CD4-positive, alpha-beta memory T cell (primary cell): ENCODE measurements at regions not wholly inside any gene's neighbourhood (a gene's known extent, or its start where the extent isn't known, plus 50 kb on each side); places are given as distances from the start of the nearest gene placed in this dataset.

Source experiments
- CTCF ChIA-PET: fragments of 350-600 bp; sonication (Branson Sonifier 250); formaldehyde crosslinking; loops from one replicate; lab custom pipeline; 2021; ENCODE audit warnings: inconsistent platforms; ENCODE audit not compliant: partially characterized antibody; lab: Charles Lee
- POLR2A ChIA-PET: fragments of 350-600 bp; sonication (Branson Sonifier 250); formaldehyde crosslinking; loops from one replicate; lab custom pipeline; 2021; ENCODE audit not compliant: partially characterized antibody; lab: Charles Lee
- DNase-seq, 5 donors: peaks; one replicate each; pipeline versions ENCODE4 v3.0.0 to v3.0.0-alpha.2; 2020 to 2022; ENCODE audit warnings: mixed read lengths in 1 of 5
- H3K27ac ChIP-seq: one replicate; pipeline ENCODE4 v1.7.0; 2013; ENCODE audit warnings: low read depth, low read length
- H3K27me3 ChIP-seq: 2 replicates; pipeline ENCODE4 v1.7.0; 2013; ENCODE audit warnings: mild to moderate bottlenecking, low read length, moderate library complexity; ENCODE audit not compliant: insufficient read depth
- H3K36me3 ChIP-seq: 2 replicates; pipeline ENCODE4 v1.7.0; 2013; ENCODE audit warnings: mild to moderate bottlenecking, low read length, moderate library complexity; ENCODE audit not compliant: insufficient read depth
- H3K4me1 ChIP-seq: 2 replicates; pipeline ENCODE4 v1.7.0; 2013; ENCODE audit warnings: mild to moderate bottlenecking, low read length, moderate library complexity; ENCODE audit not compliant: insufficient read depth
- H3K4me3 ChIP-seq, 2 donors: one replicate each; pipeline ENCODE4 v1.7.0; 2013; ENCODE audit warnings: low read length in 2 of 2, mild to moderate bottlenecking in 1 of 2
- H3K9me3 ChIP-seq, 2 donors: one replicate each; pipeline ENCODE4 v1.7.0; 2013; ENCODE audit warnings: low read length in 2 of 2, control low read depth in 1 of 2; ENCODE audit not compliant: control insufficient read depth in 1 of 2
- H3K27ac Mint-ChIP-seq, 7 donors: one replicate each; pipeline ENCODE4 v1.8.0; 2020 to 2021; ENCODE audit warnings: mixed read lengths in 7 of 7, mild to moderate bottlenecking in 6 of 7, inconsistent platforms in 3 of 7, moderate library complexity in 3 of 7
- H3K27me3 Mint-ChIP-seq, 2 donors: one replicate each; pipeline ENCODE4 v1.8.0; 2020 to 2021; ENCODE audit warnings: mixed read lengths in 2 of 2
- H3K36me3 Mint-ChIP-seq, 2 donors: one replicate each; pipeline ENCODE4 v1.8.0; 2020 to 2021; ENCODE audit warnings: mixed read lengths in 2 of 2, inconsistent platforms in 1 of 2, mild to moderate bottlenecking in 1 of 2
- H3K4me1 Mint-ChIP-seq, 4 donors: one replicate each; pipeline ENCODE4 v1.8.0; 2020 to 2021; ENCODE audit warnings: mixed read lengths in 4 of 4, mild to moderate bottlenecking in 1 of 4
- H3K4me3 Mint-ChIP-seq, 8 donors: one replicate each; pipeline ENCODE4 v1.8.0; 2020 to 2021; ENCODE audit warnings: mixed read lengths in 8 of 8, mild to moderate bottlenecking in 7 of 8, moderate library complexity in 6 of 8, inconsistent platforms in 3 of 8
- H3K9me3 Mint-ChIP-seq, 8 donors: one replicate each; pipeline ENCODE4 v1.8.0; 2020 to 2021; ENCODE audit warnings: mixed read lengths in 8 of 8, mild to moderate bottlenecking in 5 of 8, inconsistent platforms in 3 of 8, moderate library complexity in 1 of 8
- intact Hi-C: fragments of 100-400 bp; cut with micrococcal nuclease; formaldehyde crosslinking; loops from one replicate; pipeline ENCODE4 v1.15.1; 2023

DNA sequence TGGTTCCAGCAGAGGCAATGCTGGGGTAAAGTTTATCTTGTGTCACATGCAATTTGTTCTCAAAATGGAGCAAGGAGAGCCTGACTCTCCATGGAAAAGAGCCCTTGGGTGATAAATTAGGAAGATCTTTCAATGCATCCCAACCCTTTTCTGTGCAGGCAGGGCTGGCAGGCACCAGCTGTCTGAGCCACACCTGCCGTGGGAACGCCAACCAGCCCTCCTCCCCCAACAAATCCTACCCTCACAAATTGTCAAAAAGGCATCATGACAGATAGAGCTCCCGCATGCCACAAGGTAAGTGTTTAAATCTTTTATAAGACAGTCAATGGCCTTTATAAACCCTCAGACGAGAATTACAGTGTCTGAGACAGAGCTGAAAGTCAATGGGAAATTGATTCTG, 418.5 kb upstream of the CDH5 start:
- H3K4me3 Mint-ChIP-seq = peak overlapping the region in 1 of 8 donors; percentile 23
- no peaks in the 10 kb centered on the region for H3K27me3 Mint-ChIP-seq
- no peak for DNase-seq
- H3K36me3 Mint-ChIP-seq = no peaks in the 10 kb centered on the region
- Histone ChIP-seq H3K4me3 (no peak overlapping the region), H3K9me3 (no peaks in the 10 kb centered on the region), H3K27ac (no peak overlapping the region), H3K36me3 (no peaks in the 10 kb centered on the region), H3K27me3 (no peaks in the 10 kb centered on the region), H3K4me1 (no peaks in the 10 kb centered on the region)
- CTCF ChIA-PET = no interaction called here
- POLR2A ChIA-PET = no interaction called here
- H3K9me3 Mint-ChIP-seq = peaks cover 0 to 7% (median 2%) of the 10 kb centered on the region in 8 donors
- H3K27ac Mint-ChIP-seq = no peak overlapping the region
- no peaks in the 10 kb centered on the region for H3K4me1 Mint-ChIP-seq
- intact Hi-C loops = no loop called here

DNA sequence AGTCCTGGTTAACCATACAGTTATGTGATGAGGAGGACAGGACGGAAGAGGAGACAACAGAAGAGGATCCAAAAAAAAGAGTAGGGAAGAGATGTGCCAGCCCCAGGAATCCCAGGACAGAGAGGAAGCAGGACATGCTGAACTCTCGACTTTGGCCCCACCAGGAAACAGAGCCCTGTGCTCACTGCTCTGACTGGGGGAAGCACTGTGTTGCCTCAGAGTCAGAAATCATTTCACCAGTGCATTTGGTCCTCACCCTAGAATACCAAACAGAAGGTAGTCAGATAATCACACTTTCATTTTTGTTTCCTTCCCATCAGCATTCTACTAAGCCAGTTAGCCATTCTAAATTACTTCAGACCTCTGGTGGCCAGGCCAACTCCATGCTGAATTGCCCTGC, 421.0 kb upstream of the CDH5 start:
- Histone ChIP-seq H3K4me1 (no peaks in the 10 kb centered on the region), H3K27ac (no peak overlapping the region), H3K9me3 (no peaks in the 10 kb centered on the region), H3K4me3 (no peak overlapping the region), H3K36me3 (no peaks in the 10 kb centered on the region), H3K27me3 (no peaks in the 10 kb centered on the region)
- intact Hi-C loops = no loop called here
- H3K27ac Mint-ChIP-seq = no peak overlapping the region
- H3K4me3 Mint-ChIP-seq = no peak overlapping the region
- no peak for DNase-seq
- H3K36me3 Mint-ChIP-seq = no peaks in the 10 kb centered on the region
- H3K4me1 Mint-ChIP-seq = no peaks in the 10 kb centered on the region
- peaks cover 0 to 7% (median 2%) of the 10 kb centered on the region in 8 donors for H3K9me3 Mint-ChIP-seq
- POLR2A ChIA-PET = no interaction called here
- no peaks in the 10 kb centered on the region for H3K27me3 Mint-ChIP-seq
- CTCF ChIA-PET = no interaction called here

DNA sequence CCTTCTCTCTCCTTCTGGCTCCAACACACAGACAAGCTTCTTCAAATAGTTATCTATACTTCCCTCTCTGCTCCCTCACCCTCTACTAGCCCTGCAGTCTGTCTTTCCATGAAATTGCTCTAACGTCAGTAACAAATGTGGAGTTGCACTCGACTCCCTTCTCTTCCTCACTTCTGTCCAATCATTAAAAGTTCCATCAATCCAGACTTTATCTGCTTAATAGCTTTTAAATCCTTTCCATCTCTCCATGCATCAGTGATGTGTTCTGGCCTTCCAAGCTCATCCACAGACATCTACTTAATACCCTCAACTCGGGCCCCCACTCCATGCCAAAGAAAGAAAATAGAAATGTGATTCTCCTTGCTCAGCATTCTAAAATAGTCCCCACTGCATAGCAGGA, 422.1 kb upstream of the CDH5 start:
- Mint-ChIP-seq H3K9me3 (peaks cover 0 to 7% (median 2%) of the 10 kb centered on the region in 8 donors), H3K4me1 (no peaks in the 10 kb centered on the region), H3K27me3 (no peaks in the 10 kb centered on the region), H3K4me3 (no peak overlapping the region), H3K27ac (no peak overlapping the region), H3K36me3 (no peaks in the 10 kb centered on the region)
- no peaks in the 10 kb centered on the region for H3K4me1 ChIP-seq
- POLR2A ChIA-PET = no interaction called here
- H3K27me3 ChIP-seq = no peaks in the 10 kb centered on the region
- CTCF ChIA-PET = no interaction called here
- intact Hi-C loops = no loop called here
- no peak overlapping the region for H3K27ac ChIP-seq
- H3K4me3 ChIP-seq = no peak overlapping the region
- no peaks in the 10 kb centered on the region for H3K36me3 ChIP-seq
- no peaks in the 10 kb centered on the region for H3K9me3 ChIP-seq
- no peak for DNase-seq

DNA sequence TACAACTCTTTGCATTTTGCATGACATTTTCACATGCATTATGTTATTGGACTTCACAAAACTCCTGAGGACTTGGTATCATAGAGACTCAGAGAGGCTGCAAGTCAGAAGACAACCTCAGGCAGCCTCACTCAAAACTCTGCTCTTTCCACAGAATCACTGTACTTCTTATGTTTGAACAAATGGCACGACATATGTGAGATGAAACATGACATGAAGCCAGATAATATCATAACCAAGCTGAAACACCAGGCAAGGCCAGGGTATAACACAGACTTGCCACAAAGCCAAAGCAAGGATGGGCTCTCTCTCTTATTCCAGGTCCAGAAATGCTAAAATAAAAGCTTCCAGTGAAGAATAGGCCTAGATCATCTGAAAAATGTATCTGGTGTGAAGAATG, 425.8 kb upstream of the CDH5 start:
- Mint-ChIP-seq H3K4me3 (no peak overlapping the region), H3K4me1 (no peaks in the 10 kb centered on the region), H3K9me3 (peaks cover 0 to 14% (median 6%) of the 10 kb centered on the region in 8 donors), H3K27ac (no peak overlapping the region), H3K27me3 (peaks cover 0 to 6% of the 10 kb centered on the region in 2 donors), H3K36me3 (no peaks in the 10 kb centered on the region)
- Histone ChIP-seq H3K4me1 (no peaks in the 10 kb centered on the region), H3K27ac (no peak overlapping the region), H3K4me3 (no peak overlapping the region), H3K9me3 (no peaks in the 10 kb centered on the region), H3K36me3 (no peaks in the 10 kb centered on the region), H3K27me3 (no peaks in the 10 kb centered on the region)
- no peak for DNase-seq
- CTCF ChIA-PET = no interaction called here
- intact Hi-C loops = no loop called here
- POLR2A ChIA-PET = no interaction called here

DNA sequence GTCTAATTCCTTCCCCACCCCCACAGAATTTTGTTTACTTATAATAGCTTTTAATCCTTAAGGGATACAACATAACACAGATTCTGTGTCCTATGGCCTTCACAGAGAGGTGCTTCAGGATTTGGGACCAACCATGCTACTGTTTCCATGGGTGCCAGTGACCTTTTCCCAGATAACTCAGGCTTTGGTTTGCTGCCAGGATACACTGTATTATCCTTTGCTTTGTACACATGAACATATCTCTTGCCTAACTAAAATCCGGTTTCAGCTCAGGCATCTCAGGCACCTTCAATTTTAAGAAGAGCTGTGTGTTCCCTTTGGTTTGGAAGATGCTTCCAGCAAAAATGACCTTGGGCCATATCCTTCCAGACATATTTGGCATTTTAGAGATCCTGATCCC, 428.4 kb upstream of the CDH5 start:
- H3K27ac ChIP-seq = no peak overlapping the region
- no peaks in the 10 kb centered on the region for H3K36me3 ChIP-seq
- no peaks in the 10 kb centered on the region for H3K9me3 ChIP-seq
- no peak overlapping the region for H3K4me3 ChIP-seq
- Mint-ChIP-seq H3K27ac (no peak overlapping the region), H3K27me3 (peaks cover 0 to 6% of the 10 kb centered on the region in 2 donors), H3K36me3 (no peaks in the 10 kb centered on the region), H3K4me1 (no peaks in the 10 kb centered on the region), H3K9me3 (peaks cover 0 to 14% (median 4%) of the 10 kb centered on the region in 8 donors), H3K4me3 (no peak overlapping the region)
- intact Hi-C loops = no loop called here
- no peaks in the 10 kb centered on the region for H3K4me1 ChIP-seq
- ChIA-PET CTCF (no interaction called here), POLR2A (no interaction called here)
- H3K27me3 ChIP-seq = no peaks in the 10 kb centered on the region
- DNase-seq = no peak

DNA sequence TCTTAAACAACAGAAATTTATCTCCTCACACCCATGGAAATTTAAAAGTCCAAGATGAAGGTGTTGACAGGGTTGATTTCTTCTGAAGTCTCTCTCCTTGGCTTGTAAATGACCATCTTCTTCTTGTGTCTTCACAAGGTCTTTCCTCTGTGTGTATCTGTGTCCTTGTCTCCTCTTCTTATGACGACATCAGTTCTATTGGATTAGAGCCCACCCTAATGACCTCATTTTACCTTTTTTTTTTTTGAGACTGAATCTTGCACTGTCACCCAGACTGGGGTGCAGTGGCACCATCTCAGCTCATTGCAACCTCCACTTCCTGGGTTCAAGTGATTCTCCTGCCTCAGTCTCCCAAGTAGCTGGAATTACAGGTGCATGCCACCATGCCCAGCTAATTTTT, 429.0 kb upstream of the CDH5 start:
- no peaks in the 10 kb centered on the region for H3K27me3 ChIP-seq
- Mint-ChIP-seq H3K27me3 (peaks cover 0 to 6% of the 10 kb centered on the region in 2 donors), H3K4me3 (no peak overlapping the region), H3K9me3 (peaks cover 0 to 14% (median 4%) of the 10 kb centered on the region in 8 donors), H3K36me3 (no peaks in the 10 kb centered on the region), H3K4me1 (no peaks in the 10 kb centered on the region), H3K27ac (no peak overlapping the region)
- H3K4me1 ChIP-seq = no peaks in the 10 kb centered on the region
- POLR2A ChIA-PET = no interaction called here
- intact Hi-C loops = no loop called here
- DNase-seq = no peak
- H3K9me3 ChIP-seq = no peaks in the 10 kb centered on the region
- H3K4me3 ChIP-seq = no peak overlapping the region
- CTCF ChIA-PET = no interaction called here
- no peaks in the 10 kb centered on the region for H3K36me3 ChIP-seq
- no peak overlapping the region for H3K27ac ChIP-seq

DNA sequence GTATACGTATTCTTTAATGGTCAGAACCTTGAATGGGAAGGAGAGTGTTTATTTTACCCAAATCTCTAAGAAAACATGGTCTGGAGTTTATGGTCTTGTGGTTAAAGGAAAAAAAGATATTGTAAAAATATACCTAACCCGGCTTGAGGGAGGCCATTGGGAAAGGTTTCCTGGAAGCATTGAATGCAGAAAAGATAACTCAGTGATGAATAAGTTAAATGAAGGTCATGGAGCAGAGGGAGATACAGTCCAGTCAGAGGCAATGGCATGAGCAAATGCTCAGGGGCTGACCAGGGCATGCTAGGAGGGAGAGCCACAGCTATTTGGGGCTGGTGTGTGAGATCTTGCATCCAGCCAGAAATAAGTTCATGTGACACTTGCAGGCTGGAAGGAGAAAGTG, 430.4 kb upstream of the CDH5 start:
- intact Hi-C loops = no loop called here
- Mint-ChIP-seq H3K36me3 (no peaks in the 10 kb centered on the region), H3K27me3 (peaks cover 0 to 6% of the 10 kb centered on the region in 2 donors), H3K4me3 (no peak overlapping the region), H3K4me1 (no peaks in the 10 kb centered on the region), H3K27ac (no peak overlapping the region), H3K9me3 (peaks cover 0 to 18% (median 6%) of the 10 kb centered on the region in 8 donors)
- ChIA-PET CTCF (interaction anchor here (1.4 kb wide), 1 partner anchor 13 kb away, joined by 3 read pairs; no protein-coding TSS in a partner anchor), POLR2A (no interaction called here)
- no peak for DNase-seq
- no peak overlapping the region for H3K4me3 ChIP-seq
- H3K9me3 ChIP-seq = no peaks in the 10 kb centered on the region
- no peaks in the 10 kb centered on the region for H3K36me3 ChIP-seq
- no peaks in the 10 kb centered on the region for H3K27me3 ChIP-seq
- H3K27ac ChIP-seq = no peak overlapping the region
- no peaks in the 10 kb centered on the region for H3K4me1 ChIP-seq

DNA sequence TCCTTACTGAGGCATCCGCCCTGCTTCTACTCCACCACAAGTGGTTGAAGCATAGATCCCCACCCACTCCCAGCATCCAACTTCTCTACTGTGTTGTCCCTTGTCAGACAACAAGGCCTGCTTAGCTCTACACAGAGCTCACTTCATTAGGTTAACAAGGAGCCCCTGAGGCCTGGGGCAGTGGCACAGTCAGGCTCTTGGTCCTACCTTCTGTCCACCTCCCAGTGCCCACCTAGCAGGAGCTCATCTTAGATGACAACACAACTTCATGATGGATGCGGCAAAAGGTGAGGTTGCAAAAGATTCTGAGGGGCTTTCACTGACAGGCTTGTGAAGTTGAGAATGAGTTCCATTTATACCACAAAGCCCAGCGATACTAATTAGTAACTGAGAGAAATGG, 432.0 kb upstream of the CDH5 start:
- Mint-ChIP-seq H3K36me3 (no peaks in the 10 kb centered on the region), H3K4me3 (no peak overlapping the region), H3K27me3 (peaks cover 0 to 6% of the 10 kb centered on the region in 2 donors), H3K27ac (no peak overlapping the region), H3K9me3 (peaks cover 0 to 27% (median 9%) of the 10 kb centered on the region in 8 donors), H3K4me1 (no peaks in the 10 kb centered on the region)
- DNase-seq = no peak
- Histone ChIP-seq H3K36me3 (no peaks in the 10 kb centered on the region), H3K9me3 (no peaks in the 10 kb centered on the region), H3K27ac (no peak overlapping the region), H3K27me3 (no peaks in the 10 kb centered on the region), H3K4me3 (no peak overlapping the region), H3K4me1 (no peaks in the 10 kb centered on the region)
- ChIA-PET POLR2A (no interaction called here), CTCF (no interaction called here)
- intact Hi-C loops = no loop called here
